Endothelial cell of umbilical vein (primary cell): ENCODE measurements at regions not wholly inside any gene's neighbourhood (a gene's known extent, or its start where the extent isn't known, plus 50 kb on each side); places are given as distances from the start of the nearest gene placed in this dataset.

Source experiments
- CTCF ChIP-seq, 2 donors: IDR thresholded peaks; 1 replicate in 1 of 2; 2 replicates in 1 of 2; pipeline ENCODE4 v1.5.1; 2011; ENCODE audit warnings: low read length in 2 of 2, mild to moderate bottlenecking in 2 of 2, moderate library complexity in 2 of 2, control low read depth in 1 of 2, inconsistent platforms in 1 of 2, low read depth in 1 of 2; ENCODE audit not compliant: insufficient read depth in 1 of 2; ENCODE audit errors: extremely low read depth in 1 of 2
- EZH2 ChIP-seq: IDR thresholded peaks from 2 replicates; pipeline ENCODE4 v1.6.1; 2012; ENCODE audit warnings: borderline replicate concordance, low read depth, mild to moderate bottlenecking, moderate library complexity, low read length, inconsistent platforms; ENCODE audit not compliant: severe bottlenecking
- FOS ChIP-seq: IDR thresholded peaks from 2 replicates; pipeline ENCODE4 v1.6.1; 2011; ENCODE audit warnings: mild to moderate bottlenecking, low read length, moderate library complexity, borderline replicate concordance; ENCODE audit not compliant: insufficient read depth
- GATA2 ChIP-seq: IDR thresholded peaks from 2 replicates; pipeline ENCODE4 v1.7.0; 2011; ENCODE audit warnings: low read depth, mild to moderate bottlenecking, moderate library complexity, mixed read lengths, low read length; ENCODE audit not compliant: insufficient read length, insufficient read depth
- JUN ChIP-seq: IDR thresholded peaks from 2 replicates; pipeline ENCODE4 v1.6.1; 2011; ENCODE audit warnings: borderline replicate concordance, low read depth; ENCODE audit not compliant: insufficient read length, insufficient read depth
- MAX ChIP-seq: IDR thresholded peaks from 2 replicates; pipeline ENCODE4 v1.6.1; 2011; ENCODE audit not compliant: insufficient read depth, insufficient read length
- MYC ChIP-seq: IDR thresholded peaks from one replicate; pipeline ENCODE4 v1.6.1; 2011; ENCODE audit warnings: mild to moderate bottlenecking, low read depth, low read length
- POLR2A ChIP-seq: IDR thresholded peaks from 2 replicates; pipeline ENCODE4 v1.6.1; 2012; ENCODE audit warnings: low read depth, mild to moderate bottlenecking, control low read depth, low read length
- POLR2AphosphoS5 ChIP-seq: IDR thresholded peaks from 2 replicates; pipeline ENCODE4 v1.6.1; 2012; ENCODE audit warnings: low read depth, mild to moderate bottlenecking, control low read depth, low read length, moderate library complexity; ENCODE audit not compliant: insufficient read depth

GRCh38 chr5:144583541-144584449 lies 413.1 kb downstream of the KCTD16 start:
- no peak for TF ChIP-seq JUN
- no peak for TF ChIP-seq CTCF (IDR thresholded peaks at IDR 0.05; ENCODE audit: extremely low read depth in 1 of 2, insufficient read depth in 1 of 2, low read depth in 1 of 2, low read length in 2 of 2)
- TF ChIP-seq EZH2 = no peak
- no peak for TF ChIP-seq GATA2
- no peak for TF ChIP-seq POLR2AphosphoS5
- TF ChIP-seq MAX = no peak
- TF ChIP-seq POLR2A = no peak
- no peak for TF ChIP-seq FOS
- TF ChIP-seq MYC = no peak
